OCI-LY3 (cell line): ENCODE measurements at regions not wholly inside any gene's neighbourhood (a gene's known extent, or its start where the extent isn't known, plus 50 kb on each side); places are given as distances from the start of the nearest gene placed in this dataset.

Experiments used
- H2AFZ ChIP-seq: fragments of 200-600, 300-600 bp; shearing (Covaris generic); 2 replicates; pipeline ENCODE4 v1.6.0; 2014; ENCODE audit warnings: antibody characterized with exemption, low read depth, low read length
- H3K27ac ChIP-seq: fragments of 200-600, 300-600 bp; sonication (generic); 2 replicates; pipeline ENCODE4 v1.5.1; 2014; ENCODE audit warnings: mild to moderate bottlenecking, low read length, moderate library complexity, mixed read lengths
- H3K27me3 ChIP-seq: fragments of 200-600, 300-600 bp; sonication (generic); 2 replicates; pipeline ENCODE4 v1.6.1; 2014; ENCODE audit warnings: low read depth, low read length, mixed read lengths
- H3K36me3 ChIP-seq: fragments of 200-600, 300-600 bp; sonication (generic); replicated peaks from 2 replicates; pipeline ENCODE3; 2014; ENCODE audit warnings: low read depth, low read length, mixed read lengths
- H3K4me1 ChIP-seq: fragments of 300-600, 200-600 bp; sonication (generic); 2 replicates; pipeline ENCODE4 v1.6.1; 2014; ENCODE audit warnings: low read length, mixed read lengths
- H3K4me2 ChIP-seq: fragments of 200-600, 300-600 bp; sonication (generic); 2 replicates; pipeline ENCODE4 v1.6.1; 2014; ENCODE audit warnings: low read length, mixed read lengths
- H3K4me3 ChIP-seq: fragments of 300-600, 200-600 bp; sonication (generic); 2 replicates; pipeline ENCODE4 v1.5.1; 2014; ENCODE audit warnings: antibody characterized with exemption, mild to moderate bottlenecking, low read length, moderate library complexity
- H3K79me2 ChIP-seq: fragments of 300-600, 200-600 bp; shearing (Covaris generic); 2 replicates; pipeline ENCODE4 v1.6.1; 2014; ENCODE audit warnings: mild to moderate bottlenecking, low read length, mixed read lengths
- H3K9ac ChIP-seq: fragments of 300-600, 200-600 bp; shearing (Covaris generic); 2 replicates; pipeline ENCODE4 v1.6.0; 2014; ENCODE audit warnings: mild to moderate bottlenecking, low read length, moderate library complexity
- H3K9me3 ChIP-seq: fragments of 200-600, 300-600 bp; shearing (Covaris generic); 2 replicates; pipeline ENCODE4 v1.6.1; 2014; ENCODE audit warnings: low read length, mixed read lengths; ENCODE audit not compliant: insufficient read depth
- H4K20me1 ChIP-seq: fragments of 200-600, 300-600 bp; sonication (generic); 2 replicates; pipeline ENCODE4 v1.6.1; 2016; ENCODE audit warnings: low read length, mixed read lengths; ENCODE audit not compliant: insufficient read depth
- EZH2phosphoT487 ChIP-seq: fragments of 200-600 bp; shearing (Covaris generic); IDR thresholded peaks from 2 replicates; pipeline ENCODE4 v1.6.1; 2018; ENCODE audit warnings: antibody characterized with exemption, mixed run types, low read depth
- TF ChIP-seq, protein P1 (sequence below): fragments of 200-600, 300-600 bp; sonication (generic); IDR thresholded peaks from 2 replicates; pipeline ENCODE4 v1.5.1; 2014; ENCODE audit warnings: antibody characterized with exemption, low read length, low read depth

DNA sequence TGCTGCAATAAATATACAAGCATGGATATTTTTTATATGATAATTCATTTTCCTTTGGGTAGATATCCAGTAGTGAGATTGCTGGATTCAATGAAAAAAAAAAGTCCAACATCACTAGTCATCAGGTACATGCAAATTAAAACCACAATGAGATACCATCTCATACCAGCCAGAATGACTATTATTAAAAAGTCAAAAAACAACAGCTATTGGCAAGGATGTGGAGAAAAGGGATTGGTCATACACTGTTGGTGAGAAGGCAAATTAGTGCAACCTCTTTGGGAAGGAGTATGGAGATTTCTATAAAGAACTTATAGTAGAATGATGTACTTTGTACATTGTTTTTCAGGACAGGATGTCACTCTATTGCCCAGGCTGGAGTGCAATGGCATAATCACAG, 531.2 kb upstream of the MGAT4C start:
- Histone ChIP-seq H3K9ac (no peak overlapping the region), H3K4me1 (no peaks in the 10 kb centered on the region), H3K4me3 (no peak overlapping the region), H4K20me1 (no peaks in the 10 kb centered on the region), H3K4me2 (no peak overlapping the region), H3K9me3 (no peaks in the 10 kb centered on the region), H3K79me2 (no peaks in the 10 kb centered on the region), H3K27ac (no peak overlapping the region), H3K36me3 (no peaks in the 10 kb centered on the region), H3K27me3 (no peaks in the 10 kb centered on the region), H2AFZ (no peak overlapping the region)
- TF ChIP-seq, protein P1, sequence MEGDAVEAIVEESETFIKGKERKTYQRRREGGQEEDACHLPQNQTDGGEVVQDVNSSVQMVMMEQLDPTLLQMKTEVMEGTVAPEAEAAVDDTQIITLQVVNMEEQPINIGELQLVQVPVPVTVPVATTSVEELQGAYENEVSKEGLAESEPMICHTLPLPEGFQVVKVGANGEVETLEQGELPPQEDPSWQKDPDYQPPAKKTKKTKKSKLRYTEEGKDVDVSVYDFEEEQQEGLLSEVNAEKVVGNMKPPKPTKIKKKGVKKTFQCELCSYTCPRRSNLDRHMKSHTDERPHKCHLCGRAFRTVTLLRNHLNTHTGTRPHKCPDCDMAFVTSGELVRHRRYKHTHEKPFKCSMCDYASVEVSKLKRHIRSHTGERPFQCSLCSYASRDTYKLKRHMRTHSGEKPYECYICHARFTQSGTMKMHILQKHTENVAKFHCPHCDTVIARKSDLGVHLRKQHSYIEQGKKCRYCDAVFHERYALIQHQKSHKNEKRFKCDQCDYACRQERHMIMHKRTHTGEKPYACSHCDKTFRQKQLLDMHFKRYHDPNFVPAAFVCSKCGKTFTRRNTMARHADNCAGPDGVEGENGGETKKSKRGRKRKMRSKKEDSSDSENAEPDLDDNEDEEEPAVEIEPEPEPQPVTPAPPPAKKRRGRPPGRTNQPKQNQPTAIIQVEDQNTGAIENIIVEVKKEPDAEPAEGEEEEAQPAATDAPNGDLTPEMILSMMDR, result no peak
- TF ChIP-seq EZH2phosphoT487, result no peak

DNA sequence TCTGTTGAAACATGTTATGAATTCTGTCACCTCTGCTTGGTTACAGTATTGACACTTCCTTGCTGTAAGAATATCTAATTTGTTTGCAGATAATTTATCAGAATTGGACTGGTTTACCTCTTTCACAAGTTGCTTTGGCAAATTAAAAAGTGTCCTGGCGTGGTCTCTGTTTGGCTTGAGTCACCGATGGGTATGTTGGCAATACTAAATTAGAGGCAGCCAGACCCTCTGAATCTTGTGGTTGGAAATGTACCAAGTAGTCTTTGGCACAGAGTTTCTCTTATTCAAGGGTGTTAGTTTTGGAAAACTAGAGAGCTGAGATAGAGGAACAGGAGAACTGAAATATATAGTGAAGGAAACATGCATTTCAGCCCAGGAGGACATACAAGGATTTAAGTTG, 521.1 kb upstream of the MGAT4C start:
- Histone ChIP-seq H3K9me3 (no peaks in the 10 kb centered on the region), H3K4me3 (no peak overlapping the region), H3K4me1 (no peaks in the 10 kb centered on the region), H3K36me3 (no peaks in the 10 kb centered on the region), H4K20me1 (no peaks in the 10 kb centered on the region), H3K9ac (no peak overlapping the region), H3K27me3 (no peaks in the 10 kb centered on the region), H3K27ac (no peak overlapping the region), H3K4me2 (no peak overlapping the region), H3K79me2 (no peaks in the 10 kb centered on the region), H2AFZ (no peak overlapping the region)
- TF ChIP-seq EZH2phosphoT487, result no peak
- TF ChIP-seq, protein P1, result no peak

DNA sequence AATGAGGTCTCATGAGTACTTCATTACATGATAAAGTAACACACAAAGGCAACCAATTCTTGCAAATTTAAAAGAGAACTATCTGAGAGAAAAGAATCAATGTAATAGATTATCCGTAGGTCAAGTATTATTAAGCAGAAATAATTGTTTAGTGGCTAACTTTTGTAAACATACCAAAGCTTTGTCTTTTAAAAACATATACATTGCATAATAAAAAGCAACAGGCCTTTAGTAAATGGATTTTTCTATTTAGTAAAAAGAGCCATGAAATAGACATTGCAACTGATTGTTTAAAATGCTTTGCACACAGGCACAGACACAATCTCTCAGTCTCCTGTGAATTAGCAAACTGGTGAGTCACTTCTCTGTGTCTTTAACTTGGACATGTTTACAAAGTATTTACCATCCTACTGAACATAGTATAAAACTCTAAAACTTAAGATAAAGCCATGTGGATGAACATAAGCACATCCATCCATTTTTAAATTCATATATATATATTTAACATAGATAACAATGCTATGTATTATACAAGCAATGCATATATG, 518.7 kb upstream of the MGAT4C start:
- Histone ChIP-seq H3K27ac (no peak overlapping the region), H3K27me3 (no peaks in the 10 kb centered on the region), H2AFZ (no peak overlapping the region), H3K9ac (no peak overlapping the region), H3K4me1 (no peaks in the 10 kb centered on the region), H3K79me2 (no peaks in the 10 kb centered on the region), H3K9me3 (no peaks in the 10 kb centered on the region), H3K4me2 (no peak overlapping the region), H3K4me3 (no peak overlapping the region), H3K36me3 (no peaks in the 10 kb centered on the region), H4K20me1 (no peaks in the 10 kb centered on the region)
- no peak for TF ChIP-seq EZH2phosphoT487
- TF ChIP-seq, protein P1, result no peak

DNA sequence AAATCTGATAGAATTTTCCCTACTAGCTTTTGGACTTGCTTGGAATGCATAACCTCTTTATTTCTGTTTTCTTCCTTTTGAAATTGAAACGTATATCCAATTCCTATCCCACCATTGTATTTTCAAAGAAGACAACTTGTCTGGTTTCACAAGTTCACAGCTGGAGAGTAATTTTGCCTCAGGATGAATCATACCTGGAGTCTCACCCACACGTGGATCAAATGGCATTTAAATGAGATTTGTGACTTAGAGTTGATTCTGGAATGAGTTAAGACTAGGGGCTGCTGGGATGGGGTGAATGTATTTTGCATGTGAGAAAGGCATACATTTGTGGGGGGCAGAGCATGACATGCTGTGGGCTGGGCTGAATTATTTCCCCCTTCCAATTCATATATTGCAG, 516.5 kb upstream of the MGAT4C start:
- Histone ChIP-seq H3K9ac (no peak overlapping the region), H3K4me3 (no peak overlapping the region), H3K36me3 (no peaks in the 10 kb centered on the region), H3K27me3 (no peaks in the 10 kb centered on the region), H2AFZ (no peak overlapping the region), H3K4me1 (no peaks in the 10 kb centered on the region), H4K20me1 (no peaks in the 10 kb centered on the region), H3K9me3 (no peaks in the 10 kb centered on the region), H3K27ac (no peak overlapping the region), H3K4me2 (no peak overlapping the region), H3K79me2 (no peaks in the 10 kb centered on the region)
- TF ChIP-seq, protein P1, result no peak
- TF ChIP-seq EZH2phosphoT487, result no peak
